ENCODE measurements at regions not wholly inside any gene's neighbourhood (a gene's known extent, or its start where the extent isn't known, plus 50 kb on each side); places are given as distances from the start of the nearest gene placed in this dataset.
"Not testable (repeated sequence)": the region's sequence is repeated elsewhere in the genome, so short reads cannot be mapped to it uniquely, and the experiment has no call there.

GRCh38 chrX:140163371-140164159 is 198.2 kb upstream of the CXorf66 start:
- FAIRE-seq, result no peak

- no peak for FAIRE-seq
Observed at GRCh38 chrX:140157611-140158010, 192.3 kb upstream of the CXorf66 start.

GRCh38 chrX:140157143-140157542 is 191.8 kb upstream of the CXorf66 start:
- FAIRE-seq, result no peak

- no peak for FAIRE-seq
Observed at GRCh38 chrX:140151316-140151715, 186.0 kb upstream of the CXorf66 start.

GRCh38 chrX:140149761-140150160 is 184.4 kb upstream of the CXorf66 start:
- FAIRE-seq, result no peak

GRCh38 chrX:140141444-140142029 is 176.2 kb upstream of the CXorf66 start:
- peak; percentile 62 for FAIRE-seq

GRCh38 chrX:140138492-140138891 is 173.2 kb upstream of the CXorf66 start:
- not testable (repeated sequence) for FAIRE-seq

GRCh38 chrX:140138065-140138464 is 172.7 kb upstream of the CXorf66 start:
- FAIRE-seq, result not testable (repeated sequence)

GRCh38 chrX:140132937-140133336 is 167.6 kb upstream of the CXorf66 start:
- no peak for FAIRE-seq

GRCh38 chrX:140123446-140123845 is 158.1 kb upstream of the CXorf66 start:
- no peak for FAIRE-seq

- not testable (repeated sequence) for FAIRE-seq
Observed at GRCh38 chrX:140114059-140114458, 148.7 kb upstream of the CXorf66 start.

GRCh38 chrX:140110081-140110650 is 144.8 kb upstream of the CXorf66 start:
- no peak for FAIRE-seq

- no peak for FAIRE-seq
Observed at GRCh38 chrX:140104760-140105159, 139.4 kb upstream of the CXorf66 start.

- no peak for FAIRE-seq
Observed at GRCh38 chrX:140099221-140099620, 133.9 kb upstream of the CXorf66 start.

- no peak for FAIRE-seq
Observed at GRCh38 chrX:140092121-140092520, 126.8 kb upstream of the CXorf66 start.

- FAIRE-seq, result no peak
Observed at GRCh38 chrX:140091125-140091886, 126.0 kb upstream of the CXorf66 start.

- no peak for FAIRE-seq
Observed at GRCh38 chrX:140090800-140091124, 125.4 kb upstream of the CXorf66 start.

GRCh38 chrX:140088438-140088837 is 123.1 kb upstream of the CXorf66 start:
- FAIRE-seq, result no peak

GRCh38 chrX:140087875-140088274 is 122.6 kb upstream of the CXorf66 start:
- FAIRE-seq, result no peak

GRCh38 chrX:140086691-140087090 is 121.4 kb upstream of the CXorf66 start:
- FAIRE-seq, result no peak

GRCh38 chrX:140074851-140075250 is 109.5 kb upstream of the CXorf66 start:
- not testable (repeated sequence) for FAIRE-seq

GRCh38 chrX:140071037-140071436 is 105.7 kb upstream of the CXorf66 start:
- FAIRE-seq, result no peak

GRCh38 chrX:140065961-140066662 is 100.8 kb upstream of the CXorf66 start:
- no peak for FAIRE-seq

Measured in endometrium (tissue), 2 donors.